ENCODE measurements at regions not wholly inside any gene's neighbourhood (a gene's known extent, or its start where the extent isn't known, plus 50 kb on each side); places are given as distances from the start of the nearest gene placed in this dataset.

- peaks cover 0 to 1% (median 0%) of the 10 kb centered on the region in 8 donors for H3K9me3 ChIP-seq
- peaks cover 0 to 10% (median 3%) of the 10 kb centered on the region in 6 donors for H3K4me1 ChIP-seq
- H3K27me3 ChIP-seq (replicated peaks in 1 of 7) = peaks cover 0 to 19% (median 0%) of the 10 kb centered on the region in 7 donors
- intact Hi-C loops (cut with DNase I; ENCODE audit: low total_unique reads) = no loop called here
- H3K27ac ChIP-seq = no peak overlapping the region
- 92 to 100% (median 97%) methylated on average over 2 of the region's 2 CpGs for WGBS, 5 donors
- no peak overlapping the region for H3K4me3 ChIP-seq
- no peak for DNase-seq
- no peak for TF ChIP-seq CTCF (IDR thresholded peaks at IDR 0.05 in 8 of 11, conservative IDR thresholded peaks at IDR 0.05 in 3 of 11)
- no peak for TF ChIP-seq POLR2AphosphoS5 (IDR thresholded peaks at IDR 0.05)
- TF ChIP-seq POLR2A (IDR thresholded peaks at IDR 0.05) = no peak
- H3K36me3 ChIP-seq = no peaks in the 10 kb centered on the region
These were observed 481.4 kb downstream of the AGTPBP1 start for GRCh38 chr9:85260275-85260845.

GRCh38 chr9:85258823-85259370 is 482.9 kb downstream of the AGTPBP1 start:
- peaks cover 0 to 5% (median 0%) of the 10 kb centered on the region in 8 donors for H3K9me3 ChIP-seq
- WGBS, 5 donors = 35 to 45% (median 42%) methylated on average over 10 of the region's 10 CpGs
- intact Hi-C loops (cut with DNase I; ENCODE audit: low total_unique reads) = no loop called here
- H3K27ac ChIP-seq = no peak overlapping the region
- TF ChIP-seq CTCF (IDR thresholded peaks at IDR 0.05 in 8 of 11, conservative IDR thresholded peaks at IDR 0.05 in 3 of 11) (peak in 3 of 11 experiments; percentile 22 to 39 (median 35)), POLR2AphosphoS5 (IDR thresholded peaks at IDR 0.05) (no peak)
- H3K4me1 ChIP-seq = peaks cover 0 to 10% (median 3%) of the 10 kb centered on the region in 6 donors
- H3K4me3 ChIP-seq = no peak overlapping the region
- H3K36me3 ChIP-seq = no peaks in the 10 kb centered on the region
- no peak for DNase-seq
- peaks cover 0 to 19% (median 0%) of the 10 kb centered on the region in 7 donors for H3K27me3 ChIP-seq (replicated peaks in 1 of 7)

- Histone ChIP-seq H3K9me3 (peaks cover 0 to 10% (median 0%) of the 10 kb centered on the region in 8 donors), H3K4me3 (no peak overlapping the region), H3K27ac (no peak overlapping the region), H3K4me1 (peaks cover 0 to 10% (median 3%) of the 10 kb centered on the region in 6 donors), H3K36me3 (no peaks in the 10 kb centered on the region), H3K27me3 (replicated peaks in 1 of 7) (peaks cover 0 to 19% (median 0%) of the 10 kb centered on the region in 7 donors)
- DNase-seq = no peak
- 70 to 87% (median 81%) methylated on average over 6 to 7 of the region's 7 CpGs for WGBS, 5 donors
- TF ChIP-seq CTCF (IDR thresholded peaks at IDR 0.05 in 8 of 11, conservative IDR thresholded peaks at IDR 0.05 in 3 of 11) (no peak), POLR2A (IDR thresholded peaks at IDR 0.05) (no peak)
- intact Hi-C loops (cut with DNase I; ENCODE audit: low total_unique reads) = no loop called here
These were observed 483.5 kb downstream of the AGTPBP1 start for GRCh38 chr9:85258236-85258635.

GRCh38 chr9:85249313-85249621 is 492.5 kb downstream of the AGTPBP1 start:
- TF ChIP-seq POLR2A (IDR thresholded peaks at IDR 0.05) = no peak
- TF ChIP-seq POLR2AphosphoS5 (IDR thresholded peaks at IDR 0.05) = no peak
- TF ChIP-seq CTCF (IDR thresholded peaks at IDR 0.05 in 8 of 11, conservative IDR thresholded peaks at IDR 0.05 in 3 of 11) = no peak
- 86 to 96% (median 92%) methylated on average over 4 to 5 of the region's 5 CpGs for WGBS, 5 donors
- Histone ChIP-seq H3K27ac (no peak overlapping the region), H3K4me3 (no peak overlapping the region), H3K9me3 (peaks cover 0 to 10% (median 0%) of the 10 kb centered on the region in 8 donors), H3K27me3 (replicated peaks in 1 of 7) (no peaks in the 10 kb centered on the region), H3K36me3 (no peaks in the 10 kb centered on the region), H3K4me1 (no peaks in the 10 kb centered on the region)
- no peak for DNase-seq
- intact Hi-C loops (cut with DNase I; ENCODE audit: low total_unique reads) = no loop called here

All from spleen (tissue), 11 donors.